Activated CD4-positive, CD25-positive, alpha-beta regulatory T cell treated with anti-CD3 and anti-CD28 coated beads, Interleukin-2, amount 50 U/mL, for 16 hours (primary cell): ENCODE measurements at regions not wholly inside any gene's neighbourhood (a gene's known extent, or its start where the extent isn't known, plus 50 kb on each side); places are given as distances from the start of the nearest gene placed in this dataset.
"Not testable (repeated sequence)": the region's sequence is repeated elsewhere in the genome, so short reads cannot be mapped to it uniquely, and the experiment has no call there.

Experiments used
- DNase-seq: peaks from one replicate; pipeline ENCODE4 v3.0.0-alpha.2; 2020; ENCODE audit warnings: low read depth, low spot score

GRCh38 chr15:93826790-93827189, 404.6 kb upstream of the MCTP2 start:
- DNase-seq, result no peak

GRCh38 chr15:93826293-93826692, 405.1 kb upstream of the MCTP2 start:
- no peak for DNase-seq

GRCh38 chr15:93825682-93826081, 405.7 kb upstream of the MCTP2 start:
- DNase-seq, result no peak

GRCh38 chr15:93823971-93824913, 407.1 kb upstream of the MCTP2 start:
- no peak for DNase-seq

GRCh38 chr15:93820566-93820965, 410.8 kb upstream of the MCTP2 start:
- DNase-seq, result no peak

- DNase-seq, result no peak
These were observed 411.5 kb upstream of the MCTP2 start for GRCh38 chr15:93819826-93820225.

- DNase-seq, result no peak
These were observed 414.5 kb upstream of the MCTP2 start for GRCh38 chr15:93816815-93817214.

- no peak for DNase-seq
These were observed 420.1 kb upstream of the MCTP2 start for GRCh38 chr15:93811305-93811704.

- no peak for DNase-seq
These were observed 421.8 kb upstream of the MCTP2 start for GRCh38 chr15:93809516-93809915.

GRCh38 chr15:93803421-93804152, 427.8 kb upstream of the MCTP2 start:
- no peak for DNase-seq

- no peak for DNase-seq
These were observed 430.2 kb upstream of the MCTP2 start for GRCh38 chr15:93801206-93801605.

- DNase-seq, result no peak
These were observed 430.6 kb upstream of the MCTP2 start for GRCh38 chr15:93800805-93801204.

GRCh38 chr15:93789441-93789840, 441.9 kb upstream of the MCTP2 start:
- no peak for DNase-seq

GRCh38 chr15:93780073-93780472, 451.3 kb upstream of the MCTP2 start:
- no peak for DNase-seq

GRCh38 chr15:93779341-93779740, 452.0 kb upstream of the MCTP2 start:
- no peak for DNase-seq

GRCh38 chr15:93771196-93772030, 459.9 kb upstream of the MCTP2 start:
- DNase-seq, result no peak

GRCh38 chr15:93770788-93771187, 460.6 kb upstream of the MCTP2 start:
- DNase-seq, result no peak

GRCh38 chr15:93762036-93762435, 469.3 kb upstream of the MCTP2 start:
- DNase-seq, result no peak

- DNase-seq, result no peak
These were observed 471.7 kb upstream of the MCTP2 start for GRCh38 chr15:93759629-93760028.

- no peak for DNase-seq
These were observed 472.5 kb upstream of the MCTP2 start for GRCh38 chr15:93758824-93759223.

GRCh38 chr15:93748710-93749109, 482.7 kb upstream of the MCTP2 start:
- DNase-seq, result no peak

GRCh38 chr15:93734976-93735375, 496.4 kb upstream of the MCTP2 start:
- DNase-seq, result not testable (repeated sequence)
